HEK293T (cell line): ENCODE measurements at regions not wholly inside any gene's neighbourhood (a gene's known extent, or its start where the extent isn't known, plus 50 kb on each side); places are given as distances from the start of the nearest gene placed in this dataset.

ENCODE experiments used
- CTCF ChIA-PET: fragments of 350-600 bp; formaldehyde crosslinking; extraction: SDS; loops from one replicate; lab custom pipeline; 2021; ENCODE audit warnings: antibody characterized with exemption, inconsistent platforms; lab: Yijun Ruan, JAX
- POLR2A ChIA-PET: fragments of 350-600 bp; formaldehyde crosslinking; extraction: SDS; loops from one replicate; lab custom pipeline; 2020; ENCODE audit warnings: antibody characterized with exemption, inconsistent platforms; lab: Yijun Ruan, JAX
- DNase-seq: peaks from one replicate; pipeline ENCODE4 v3.0.0; 2012; ENCODE audit warnings: mixed read lengths; ENCODE audit errors: extremely low spot score
- ARNT ChIP-seq: fragments of 450-650 bp; IDR thresholded peaks from 2 replicates; pipeline ENCODE4 v1.6.1; 2017; ENCODE audit warnings: mild to moderate bottlenecking
- BHLHE40 ChIP-seq: fragments of 450-650 bp; IDR thresholded peaks from 2 replicates; pipeline ENCODE4 v1.6.1; 2016; ENCODE audit warnings: mild to moderate bottlenecking, moderate library complexity, borderline replicate concordance
- CTBP1 ChIP-seq: fragments of 450-650 bp; IDR thresholded peaks from 2 replicates; pipeline ENCODE4 v1.6.1; 2016; ENCODE audit warnings: borderline replicate concordance
- ELF4 ChIP-seq: fragments of 450-650 bp; IDR thresholded peaks from 2 replicates; pipeline ENCODE4 v1.6.1; 2017; ENCODE audit warnings: antibody characterized with exemption
- FOXA1 ChIP-seq: fragments of 450-650 bp; IDR thresholded peaks from 2 replicates; pipeline ENCODE4 v1.6.1; 2016; ENCODE audit warnings: mild to moderate bottlenecking
- FOXK2 ChIP-seq: fragments of 450-650 bp; IDR thresholded peaks from 2 replicates; pipeline ENCODE4 v1.6.1; 2016; ENCODE audit warnings: mild to moderate bottlenecking
- FOXM1 ChIP-seq: fragments of 450-650 bp; IDR thresholded peaks from 2 replicates; pipeline ENCODE4 v1.6.1; 2017; ENCODE audit warnings: mild to moderate bottlenecking, borderline replicate concordance
- HDGF ChIP-seq: fragments of 450-650 bp; IDR thresholded peaks from 2 replicates; pipeline ENCODE4 v1.6.1; 2017; ENCODE audit warnings: antibody characterized with exemption, borderline replicate concordance
- L3MBTL2 ChIP-seq: fragments of 450-650 bp; conservative IDR thresholded peaks from 2 replicates; pipeline ENCODE4 v1.6.1; 2016; ENCODE audit warnings: mild to moderate bottlenecking
- LEF1 ChIP-seq: fragments of 450-650 bp; IDR thresholded peaks from 2 replicates; pipeline ENCODE4 v1.6.1; 2017; ENCODE audit warnings: mild to moderate bottlenecking, borderline replicate concordance
- NFRKB ChIP-seq: fragments of 450-650 bp; IDR thresholded peaks from 2 replicates; pipeline ENCODE4 v1.6.1; 2016; ENCODE audit warnings: mild to moderate bottlenecking, moderate library complexity
- SP1 ChIP-seq: fragments of 450-650 bp; IDR thresholded peaks from 2 replicates; pipeline ENCODE4 v1.6.1; 2017
- SUZ12 ChIP-seq: fragments of 450-650 bp; IDR thresholded peaks from 2 replicates; pipeline ENCODE4 v1.6.1; 2016; ENCODE audit warnings: mild to moderate bottlenecking
- TARDBP ChIP-seq: fragments of 450-650 bp; IDR thresholded peaks from 2 replicates; pipeline ENCODE4 v1.6.1; 2016
- ZNF384 ChIP-seq: fragments of 450-650 bp; IDR thresholded peaks from 2 replicates; pipeline ENCODE4 v1.6.1; 2016
- TF ChIP-seq, protein P1 (sequence below): fragments of 450-650 bp; IDR thresholded peaks from 2 replicates; pipeline ENCODE4 v1.6.1; 2016

DNA sequence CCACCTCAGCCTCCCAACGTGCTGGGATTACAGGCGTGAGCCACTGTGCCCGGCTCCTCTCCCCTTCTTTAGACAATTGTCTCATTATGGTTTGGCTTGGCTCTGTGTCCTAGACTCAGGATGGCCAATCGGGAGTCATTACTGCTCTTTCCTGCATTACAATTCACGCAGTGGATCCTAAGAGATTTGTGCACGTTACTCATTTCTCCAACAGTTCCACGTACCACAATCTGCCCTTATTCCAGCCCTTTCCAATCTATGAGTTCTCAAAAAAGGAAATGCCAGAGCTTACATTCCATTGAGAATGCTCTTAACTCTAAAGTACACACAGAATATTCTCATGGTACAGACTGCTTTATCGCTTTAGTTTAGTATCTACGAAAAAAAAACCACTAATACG, 357.0 kb downstream of the GPATCH2 start:
- no peak for TF ChIP-seq BHLHE40
- TF ChIP-seq, protein P1, sequence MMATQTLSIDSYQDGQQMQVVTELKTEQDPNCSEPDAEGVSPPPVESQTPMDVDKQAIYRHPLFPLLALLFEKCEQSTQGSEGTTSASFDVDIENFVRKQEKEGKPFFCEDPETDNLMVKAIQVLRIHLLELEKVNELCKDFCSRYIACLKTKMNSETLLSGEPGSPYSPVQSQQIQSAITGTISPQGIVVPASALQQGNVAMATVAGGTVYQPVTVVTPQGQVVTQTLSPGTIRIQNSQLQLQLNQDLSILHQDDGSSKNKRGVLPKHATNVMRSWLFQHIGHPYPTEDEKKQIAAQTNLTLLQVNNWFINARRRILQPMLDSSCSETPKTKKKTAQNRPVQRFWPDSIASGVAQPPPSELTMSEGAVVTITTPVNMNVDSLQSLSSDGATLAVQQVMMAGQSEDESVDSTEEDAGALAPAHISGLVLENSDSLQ, result no peak
- TF ChIP-seq L3MBTL2, result no peak
- TF ChIP-seq LEF1, result no peak
- TF ChIP-seq FOXA1, result no peak
- no peak for TF ChIP-seq FOXK2
- no peak for TF ChIP-seq TARDBP
- TF ChIP-seq ZNF384, result no peak
- TF ChIP-seq CTBP1, result no peak
- no peak for TF ChIP-seq ARNT
- no peak for TF ChIP-seq NFRKB
- no peak for TF ChIP-seq HDGF
- no peak for TF ChIP-seq ELF4
- TF ChIP-seq SP1, result no peak
- TF ChIP-seq FOXM1, result no peak
- no peak for TF ChIP-seq SUZ12
- DNase-seq, result no peak
- ChIA-PET POLR2A (no interaction called here), CTCF (no interaction called here)

DNA sequence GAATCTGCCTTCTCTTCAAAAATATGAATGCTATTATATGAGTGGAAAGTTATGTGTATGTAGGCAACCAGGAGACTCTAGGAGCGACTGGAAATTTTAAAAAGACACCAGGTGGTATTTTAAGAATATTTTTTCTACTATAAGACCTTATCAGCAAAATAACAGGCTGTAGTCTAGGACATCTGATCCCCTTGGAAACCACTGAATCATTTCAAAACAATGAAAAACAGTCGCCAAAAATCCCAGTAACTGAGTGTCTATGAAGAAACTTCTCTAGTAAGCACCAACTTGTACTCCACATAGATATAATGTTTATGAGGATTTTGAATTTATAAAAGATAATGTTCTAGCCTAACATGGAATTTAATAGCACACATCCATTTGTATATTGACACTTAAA, 358.5 kb downstream of the GPATCH2 start:
- ChIA-PET CTCF (no interaction called here), POLR2A (no interaction called here)
- no peak for DNase-seq
- TF ChIP-seq SP1, result no peak
- TF ChIP-seq FOXM1, result no peak
- TF ChIP-seq FOXK2, result no peak
- no peak for TF ChIP-seq BHLHE40
- TF ChIP-seq TARDBP, result no peak

DNA sequence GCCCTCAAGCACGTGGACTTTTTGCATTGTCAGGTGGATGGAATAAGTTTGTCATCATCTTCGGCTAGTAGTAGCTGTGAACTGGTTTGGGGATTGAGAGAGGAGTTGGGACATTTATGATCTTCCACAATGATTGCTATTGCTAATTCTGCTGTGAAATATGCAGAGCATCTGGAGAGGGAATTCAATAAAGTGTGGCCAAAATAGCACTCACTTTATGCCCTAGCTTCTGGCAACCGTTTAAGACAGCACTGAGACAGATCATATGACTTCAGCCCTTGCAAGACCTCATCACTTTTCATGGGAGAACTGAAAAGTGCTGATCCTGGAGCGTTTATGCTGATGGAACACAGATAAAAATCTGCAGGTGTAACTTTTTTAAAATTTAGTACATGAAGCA, 360.8 kb downstream of the GPATCH2 start:
- TF ChIP-seq NFRKB (no peak), ARNT (no peak), SUZ12 (no peak), TARDBP (no peak), SP1 (no peak), ELF4 (no peak), L3MBTL2 (no peak), LEF1 (no peak), ZNF384 (no peak), HDGF (no peak), FOXK2 (no peak), BHLHE40 (no peak), FOXM1 (no peak), CTBP1 (no peak), FOXA1 (no peak)
- TF ChIP-seq, protein P1, result no peak
- ChIA-PET CTCF (no interaction called here), POLR2A (no interaction called here)
- DNase-seq, result no peak

DNA sequence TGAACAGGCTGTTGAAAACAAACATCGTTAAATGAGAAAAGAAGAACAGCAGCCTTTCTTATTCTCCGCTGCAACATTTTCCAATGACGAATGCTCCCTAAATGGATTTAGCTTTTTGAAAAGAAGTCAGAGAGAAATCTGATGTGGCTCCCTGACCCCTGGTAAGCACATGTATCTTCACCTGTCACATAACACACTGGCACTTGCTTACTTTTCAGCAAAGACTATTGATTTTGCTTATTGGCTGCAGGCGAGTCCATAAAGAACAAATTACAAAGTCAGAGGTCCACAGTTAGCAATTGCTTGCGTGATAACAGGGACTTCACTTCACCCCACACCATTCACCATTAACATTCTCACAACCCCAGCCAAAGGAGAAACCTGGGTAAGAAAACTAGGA, 362.8 kb downstream of the GPATCH2 start:
- ChIA-PET CTCF (no interaction called here), POLR2A (no interaction called here)
- TF ChIP-seq NFRKB, result no peak
- TF ChIP-seq LEF1, result no peak
- TF ChIP-seq HDGF, result no peak
- no peak for TF ChIP-seq FOXK2
- TF ChIP-seq SUZ12, result no peak
- TF ChIP-seq ZNF384, result no peak
- DNase-seq, result no peak

DNA sequence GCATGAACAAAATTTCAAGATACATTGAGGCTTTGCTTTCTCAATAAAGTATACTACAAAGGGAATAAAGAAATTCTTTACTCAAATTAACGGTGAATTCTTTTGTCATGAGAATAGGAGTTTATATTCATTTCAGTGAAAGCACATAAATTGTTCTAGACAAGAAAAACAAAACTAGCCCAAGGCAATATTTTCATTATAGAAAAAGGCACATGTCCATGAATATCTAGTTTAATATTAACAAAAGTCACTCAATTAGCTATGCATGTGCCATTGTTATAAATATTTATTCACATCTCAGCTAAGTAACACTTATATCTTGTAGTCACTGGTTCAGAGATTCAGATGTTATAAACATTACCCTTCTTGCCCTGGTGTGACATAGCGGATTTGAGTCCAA, 369.3 kb downstream of the GPATCH2 start:
- ChIA-PET POLR2A (no interaction called here), CTCF (no interaction called here)
- TF ChIP-seq L3MBTL2, result no peak
- no peak for TF ChIP-seq ARNT
- TF ChIP-seq HDGF, result no peak
- no peak for TF ChIP-seq SUZ12
- no peak for TF ChIP-seq SP1
- no peak for TF ChIP-seq FOXA1
- TF ChIP-seq FOXK2, result no peak
- TF ChIP-seq, protein P1, result no peak
- no peak for TF ChIP-seq ZNF384
- TF ChIP-seq FOXM1, result no peak
- no peak for TF ChIP-seq ELF4
- TF ChIP-seq TARDBP, result no peak
- TF ChIP-seq NFRKB, result no peak
- DNase-seq, result no peak

DNA sequence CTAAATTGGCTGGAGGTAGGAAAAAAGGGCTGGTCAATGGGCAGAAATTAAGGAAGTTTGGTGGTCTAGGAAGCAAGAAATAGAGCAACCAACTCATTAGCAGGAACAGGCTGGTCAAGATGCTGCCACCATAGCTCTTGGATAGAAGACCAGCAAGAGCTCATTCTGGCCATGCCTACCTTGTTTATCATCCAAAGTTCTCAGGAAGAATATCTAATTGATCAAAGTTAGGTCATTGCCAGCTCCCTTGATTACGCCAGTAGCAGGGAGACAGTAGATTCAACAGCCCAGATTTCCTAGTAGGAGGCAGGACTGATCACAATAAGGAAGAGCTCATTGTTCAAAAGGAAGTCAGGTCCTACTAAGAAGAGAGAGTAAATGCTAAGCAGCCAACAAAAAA, 370.2 kb downstream of the GPATCH2 start:
- DNase-seq, result no peak
- TF ChIP-seq BHLHE40, result no peak
- POLR2A ChIA-PET, result no interaction called here
- CTCF ChIA-PET, result no interaction called here

DNA sequence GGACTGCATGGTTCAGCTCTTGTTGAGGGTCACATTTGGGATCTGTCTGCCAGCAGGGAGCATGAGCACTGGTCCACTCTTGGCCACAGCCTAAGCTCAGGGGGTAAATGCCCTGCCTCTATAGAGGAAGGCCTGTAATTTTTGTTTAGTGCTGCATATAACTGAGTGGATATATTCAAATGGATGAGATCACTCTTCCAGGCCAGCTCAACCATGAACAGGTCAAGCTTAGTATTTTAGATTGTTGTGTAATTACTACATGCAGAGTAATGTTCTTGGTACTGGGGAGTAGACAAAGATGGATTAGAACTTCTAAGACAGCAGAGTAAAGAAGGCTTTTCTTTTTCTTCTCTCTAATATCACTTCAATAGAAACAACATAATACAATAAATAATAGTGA, 376.9 kb downstream of the GPATCH2 start:
- TF ChIP-seq ARNT (no peak), FOXM1 (no peak), ELF4 (no peak), FOXK2 (no peak), ZNF384 (no peak), CTBP1 (no peak), SP1 (no peak), HDGF (no peak), BHLHE40 (no peak)
- ChIA-PET CTCF (no interaction called here), POLR2A (no interaction called here)
- DNase-seq, result no peak
